Parathyroid adenoma (tissue), 2 donors: ENCODE measurements at regions not wholly inside any gene's neighbourhood (a gene's known extent, or its start where the extent isn't known, plus 50 kb on each side); places are given as distances from the start of the nearest gene placed in this dataset.

Source experiments
- H2AFZ ChIP-seq: fragments of 300-600 bp; sonication (generic); one replicate; pipeline ENCODE4 v1.7.0; 2017; ENCODE audit warnings: antibody characterized with exemption, mild to moderate bottlenecking
- H3K27ac ChIP-seq: fragments of 300-600 bp; sonication (generic); one replicate; pipeline ENCODE4 v1.7.0; 2017
- H3K27me3 ChIP-seq: fragments of 300-600 bp; sonication (generic); one replicate; pipeline ENCODE4 v1.7.0; 2017; ENCODE audit warnings: low read length; ENCODE audit not compliant: control insufficient read depth, insufficient read depth
- H3K36me3 ChIP-seq: fragments of 300-600 bp; sonication (generic); one replicate; pipeline ENCODE4 v1.7.0; 2017; ENCODE audit warnings: low read length; ENCODE audit not compliant: control insufficient read depth, insufficient read depth
- H3K4me1 ChIP-seq: fragments of 300-600 bp; sonication (generic); one replicate; pipeline ENCODE4 v1.7.0; 2017; ENCODE audit warnings: control low read depth
- H3K4me2 ChIP-seq: fragments of 300-600 bp; sonication (generic); one replicate; pipeline ENCODE4 v1.7.0; 2017; ENCODE audit warnings: low read length
- H3K4me3 ChIP-seq: fragments of 300-600 bp; sonication (generic); one replicate; pipeline ENCODE4 v1.7.0; 2017; ENCODE audit warnings: low read depth, low read length
- H3K79me2 ChIP-seq: fragments of 300-600 bp; sonication (generic); one replicate; pipeline ENCODE4 v1.7.0; 2017; ENCODE audit warnings: control low read depth
- H3K9ac ChIP-seq: fragments of 300-600 bp; sonication (generic); one replicate; pipeline ENCODE4 v1.7.0; 2017; ENCODE audit warnings: mild to moderate bottlenecking
- H3K9me3 ChIP-seq: fragments of 300-600 bp; sonication (generic); one replicate; pipeline ENCODE4 v1.7.0; 2017; ENCODE audit warnings: low read length; ENCODE audit not compliant: control insufficient read depth
- CTCF ChIP-seq: fragments of 300-600 bp; sonication (generic); IDR thresholded peaks from one replicate; pipeline ENCODE4 v1.7.0; 2017; ENCODE audit warnings: antibody characterized with exemption, mild to moderate bottlenecking
- donor health status: primary hyperparathyroidism.

GRCh38 chr12:63313139-63313538 lies 162.1 kb upstream of the AVPR1A start:
- Histone ChIP-seq H3K4me3 (no peak overlapping the region), H3K9ac (no peak overlapping the region), H3K9me3 (no peaks in the 10 kb centered on the region), H3K4me2 (no peak overlapping the region), H3K4me1 (no peaks in the 10 kb centered on the region), H3K27ac (no peak overlapping the region), H3K36me3 (no peaks in the 10 kb centered on the region), H3K27me3 (no peaks in the 10 kb centered on the region), H3K79me2 (no peaks in the 10 kb centered on the region), H2AFZ (no peak overlapping the region)
- no peak for TF ChIP-seq CTCF

GRCh38 chr12:63308671-63309070 lies 157.7 kb upstream of the AVPR1A start:
- H3K4me2 ChIP-seq, result no peak overlapping the region
- no peak overlapping the region for H3K4me3 ChIP-seq
- no peak overlapping the region for H3K9ac ChIP-seq
- H3K79me2 ChIP-seq, result no peaks in the 10 kb centered on the region
- no peaks in the 10 kb centered on the region for H3K9me3 ChIP-seq
- H3K27me3 ChIP-seq, result no peaks in the 10 kb centered on the region
- no peak overlapping the region for H3K27ac ChIP-seq
- no peaks in the 10 kb centered on the region for H3K36me3 ChIP-seq
- H2AFZ ChIP-seq, result no peak overlapping the region
- no peaks in the 10 kb centered on the region for H3K4me1 ChIP-seq
- TF ChIP-seq CTCF, result no peak

- Histone ChIP-seq H2AFZ (no peak overlapping the region), H3K9ac (no peak overlapping the region), H3K27ac (no peak overlapping the region), H3K9me3 (no peaks in the 10 kb centered on the region), H3K4me3 (no peak overlapping the region), H3K36me3 (no peaks in the 10 kb centered on the region), H3K4me1 (no peaks in the 10 kb centered on the region), H3K4me2 (no peak overlapping the region), H3K79me2 (no peaks in the 10 kb centered on the region), H3K27me3 (no peaks in the 10 kb centered on the region)
- no peak for TF ChIP-seq CTCF
Observed at GRCh38 chr12:63307849-63308248, 156.8 kb upstream of the AVPR1A start.

- no peak overlapping the region for H2AFZ ChIP-seq
- TF ChIP-seq CTCF, result no peak
- no peaks in the 10 kb centered on the region for H3K79me2 ChIP-seq
- no peak overlapping the region for H3K4me2 ChIP-seq
- no peaks in the 10 kb centered on the region for H3K9me3 ChIP-seq
- H3K4me3 ChIP-seq, result no peak overlapping the region
- no peaks in the 10 kb centered on the region for H3K36me3 ChIP-seq
- H3K27me3 ChIP-seq, result no peaks in the 10 kb centered on the region
- H3K9ac ChIP-seq, result no peak overlapping the region
- no peak overlapping the region for H3K27ac ChIP-seq
- no peaks in the 10 kb centered on the region for H3K4me1 ChIP-seq
Observed at GRCh38 chr12:63305901-63306875, 155.2 kb upstream of the AVPR1A start.

GRCh38 chr12:63304887-63305316 lies 153.9 kb upstream of the AVPR1A start:
- Histone ChIP-seq H3K4me1 (no peaks in the 10 kb centered on the region), H3K36me3 (no peaks in the 10 kb centered on the region), H3K27ac (no peak overlapping the region), H3K9ac (no peak overlapping the region), H3K79me2 (no peaks in the 10 kb centered on the region), H3K9me3 (no peaks in the 10 kb centered on the region), H3K27me3 (no peaks in the 10 kb centered on the region), H3K4me3 (no peak overlapping the region), H3K4me2 (no peak overlapping the region), H2AFZ (no peak overlapping the region)
- no peak for TF ChIP-seq CTCF
